ENCODE measurements at regions not wholly inside any gene's neighbourhood (a gene's known extent, or its start where the extent isn't known, plus 50 kb on each side); places are given as distances from the start of the nearest gene placed in this dataset.
A peak's percentile ranks its signal among the peaks of the same experiment; 100 is the strongest.

DNA sequence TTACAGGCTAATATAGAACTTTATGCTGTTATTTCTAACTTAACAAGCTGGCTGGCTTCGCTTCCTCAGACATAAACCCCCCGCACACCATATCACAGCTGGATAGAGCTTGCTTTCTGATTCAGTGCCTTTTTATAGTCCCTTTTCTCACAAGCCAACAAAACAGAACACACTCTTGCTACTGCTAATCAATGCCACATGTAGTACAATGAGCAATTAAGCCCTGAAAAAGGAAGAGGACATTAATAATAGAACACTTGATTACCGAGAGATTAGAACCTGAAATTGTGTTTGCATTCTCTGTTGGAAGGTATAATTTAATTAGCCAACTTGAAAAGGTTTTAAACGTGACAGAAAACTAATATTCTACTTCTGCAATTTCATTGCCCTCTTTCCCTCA lies 267.7 kb upstream of the CYRIA start:
- peaks cover 7% of the 10 kb centered on the region for H3K9me3 Mint-ChIP-seq
- Histone ChIP-seq H3K27me3 (ENCODE audit: control insufficient read depth, insufficient read depth, low read length, poor library complexity, severe bottlenecking) (no peaks in the 10 kb centered on the region), H3K9ac (ENCODE audit: extremely low read depth, low read length, poor library complexity, severe bottlenecking) (no peak overlapping the region), H3K4me1 (ENCODE audit: control insufficient read depth, insufficient read depth, low read length) (peaks cover 27% of the 10 kb centered on the region), H3K27ac (ENCODE audit: low read depth, low read length) (peak overlapping the region; percentile 30), H3K36me3 (ENCODE audit: control insufficient read depth, insufficient read depth, low read length) (no peaks in the 10 kb centered on the region), H3K4me3 (ENCODE audit: low read length) (peak overlapping the region; percentile 8), H3K9me3 (ENCODE audit: control insufficient read depth, low read length) (peaks cover 3% of the 10 kb centered on the region)
- DNase-seq: no peak
- no peaks in the 10 kb centered on the region for H3K27me3 Mint-ChIP-seq (ENCODE audit: insufficient read depth)
- H3K4me3 Mint-ChIP-seq: no peak overlapping the region
- H3K27ac Mint-ChIP-seq: peak overlapping the region; percentile 33
- H3K4me1 Mint-ChIP-seq: peaks cover 39% of the 10 kb centered on the region
- WGBS, 2 experiments (ENCODE audit: insufficient coverage in 1 of 2, insufficient read length in 1 of 2): 63 to 85% methylated on average over 1 to 4 of the region's 4 CpGs
- TF ChIP-seq, protein P1, sequence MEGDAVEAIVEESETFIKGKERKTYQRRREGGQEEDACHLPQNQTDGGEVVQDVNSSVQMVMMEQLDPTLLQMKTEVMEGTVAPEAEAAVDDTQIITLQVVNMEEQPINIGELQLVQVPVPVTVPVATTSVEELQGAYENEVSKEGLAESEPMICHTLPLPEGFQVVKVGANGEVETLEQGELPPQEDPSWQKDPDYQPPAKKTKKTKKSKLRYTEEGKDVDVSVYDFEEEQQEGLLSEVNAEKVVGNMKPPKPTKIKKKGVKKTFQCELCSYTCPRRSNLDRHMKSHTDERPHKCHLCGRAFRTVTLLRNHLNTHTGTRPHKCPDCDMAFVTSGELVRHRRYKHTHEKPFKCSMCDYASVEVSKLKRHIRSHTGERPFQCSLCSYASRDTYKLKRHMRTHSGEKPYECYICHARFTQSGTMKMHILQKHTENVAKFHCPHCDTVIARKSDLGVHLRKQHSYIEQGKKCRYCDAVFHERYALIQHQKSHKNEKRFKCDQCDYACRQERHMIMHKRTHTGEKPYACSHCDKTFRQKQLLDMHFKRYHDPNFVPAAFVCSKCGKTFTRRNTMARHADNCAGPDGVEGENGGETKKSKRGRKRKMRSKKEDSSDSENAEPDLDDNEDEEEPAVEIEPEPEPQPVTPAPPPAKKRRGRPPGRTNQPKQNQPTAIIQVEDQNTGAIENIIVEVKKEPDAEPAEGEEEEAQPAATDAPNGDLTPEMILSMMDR (conservative IDR thresholded peaks at IDR 0.05): no peak
- no peaks in the 10 kb centered on the region for H3K36me3 Mint-ChIP-seq (ENCODE audit: low read depth)

DNA sequence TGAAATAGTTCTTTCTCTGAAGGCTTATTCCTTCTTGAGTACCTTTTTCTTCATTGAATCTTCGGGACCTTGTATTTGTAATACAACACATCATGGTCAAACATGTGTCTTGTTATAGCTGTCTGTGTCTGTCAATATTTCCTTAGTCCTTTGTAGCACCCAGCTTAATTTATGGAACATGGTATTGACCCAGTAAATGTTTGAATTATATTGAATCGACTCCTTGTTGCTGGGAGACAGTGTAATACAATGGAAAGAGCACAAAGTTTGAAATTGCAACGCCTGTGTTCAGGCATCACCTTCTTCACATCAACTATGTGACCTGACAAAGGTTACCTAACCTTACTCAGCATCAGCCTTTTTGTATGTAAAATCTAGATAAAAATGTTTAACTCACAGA lies 267.2 kb upstream of the CYRIA start:
- H3K4me3 ChIP-seq (ENCODE audit: low read length): peak overlapping the region; percentile 8
- no peak overlapping the region for H3K4me3 Mint-ChIP-seq
- H3K9me3 Mint-ChIP-seq: peaks cover 6% of the 10 kb centered on the region
- no peak for DNase-seq
- H3K9ac ChIP-seq (ENCODE audit: extremely low read depth, low read length, poor library complexity, severe bottlenecking): no peak overlapping the region
- TF ChIP-seq, protein P1 (conservative IDR thresholded peaks at IDR 0.05): no peak
- no peaks in the 10 kb centered on the region for H3K27me3 ChIP-seq (ENCODE audit: control insufficient read depth, insufficient read depth, low read length, poor library complexity, severe bottlenecking)
- no peaks in the 10 kb centered on the region for H3K27me3 Mint-ChIP-seq (ENCODE audit: insufficient read depth)
- peaks cover 6% of the 10 kb centered on the region for H3K9me3 ChIP-seq (ENCODE audit: control insufficient read depth, low read length)
- H3K27ac ChIP-seq (ENCODE audit: low read depth, low read length): no peak overlapping the region
- no peaks in the 10 kb centered on the region for H3K36me3 ChIP-seq (ENCODE audit: control insufficient read depth, insufficient read depth, low read length)
- WGBS, 2 experiments (ENCODE audit: insufficient coverage in 1 of 2, insufficient read length in 1 of 2): 88% methylated on average over 3 of the region's 3 CpGs; no CpG with 5 or more reads in 1 of the 2 experiments
- no peaks in the 10 kb centered on the region for H3K36me3 Mint-ChIP-seq (ENCODE audit: low read depth)
- no peak overlapping the region for H3K27ac Mint-ChIP-seq
- peaks cover 27% of the 10 kb centered on the region for H3K4me1 ChIP-seq (ENCODE audit: control insufficient read depth, insufficient read depth, low read length)
- peaks cover 39% of the 10 kb centered on the region for H3K4me1 Mint-ChIP-seq

DNA sequence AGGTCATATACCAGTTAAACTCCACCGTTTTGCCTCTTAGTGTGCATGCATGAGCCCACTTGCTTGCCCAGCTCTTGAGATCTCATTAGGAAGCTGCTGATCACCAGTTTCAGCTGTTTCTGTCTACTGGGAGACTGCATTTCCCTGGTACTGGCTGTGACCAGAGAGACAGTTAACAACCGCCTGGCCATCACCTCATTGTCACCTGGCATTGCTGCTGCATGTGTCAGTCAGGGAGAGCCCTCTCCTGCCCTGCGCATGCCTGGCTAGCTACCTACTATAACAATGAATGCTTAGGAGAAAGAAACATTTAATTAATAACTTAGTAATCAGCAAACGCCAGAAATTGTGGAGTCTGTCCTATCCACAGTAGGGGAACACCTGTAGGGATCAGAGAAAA lies 265.8 kb upstream of the CYRIA start:
- no peaks in the 10 kb centered on the region for H3K36me3 ChIP-seq (ENCODE audit: control insufficient read depth, insufficient read depth, low read length)
- Mint-ChIP-seq H3K4me3 (no peak overlapping the region), H3K27ac (no peak overlapping the region), H3K9me3 (peaks cover 3% of the 10 kb centered on the region), H3K4me1 (peaks cover 44% of the 10 kb centered on the region), H3K36me3 (ENCODE audit: low read depth) (no peaks in the 10 kb centered on the region), H3K27me3 (ENCODE audit: insufficient read depth) (no peaks in the 10 kb centered on the region)
- peaks cover 6% of the 10 kb centered on the region for H3K9me3 ChIP-seq (ENCODE audit: control insufficient read depth, low read length)
- H3K27ac ChIP-seq (ENCODE audit: low read depth, low read length): no peak overlapping the region
- H3K9ac ChIP-seq (ENCODE audit: extremely low read depth, low read length, poor library complexity, severe bottlenecking): no peak overlapping the region
- H3K4me1 ChIP-seq (ENCODE audit: control insufficient read depth, insufficient read depth, low read length): peaks cover 34% of the 10 kb centered on the region
- TF ChIP-seq, protein P1 (conservative IDR thresholded peaks at IDR 0.05): no peak
- H3K27me3 ChIP-seq (ENCODE audit: control insufficient read depth, insufficient read depth, low read length, poor library complexity, severe bottlenecking): no peaks in the 10 kb centered on the region
- H3K4me3 ChIP-seq (ENCODE audit: low read length): no peak overlapping the region
- DNase-seq: peak; percentile 79
- 82 to 98% methylated on average over 2 to 4 of the region's 4 CpGs for WGBS, 2 experiments (ENCODE audit: insufficient coverage in 1 of 2, insufficient read length in 1 of 2)

All from endodermal cell (in vitro differentiated cells).